ENCODE measurements at regions not wholly inside any gene's neighbourhood (a gene's known extent, or its start where the extent isn't known, plus 50 kb on each side); places are given as distances from the start of the nearest gene placed in this dataset.

GRCh38 chr9:118423721-118424120 lies 719.5 kb downstream of the TLR4 start:
- no peak for TF ChIP-seq CTCF (IDR thresholded peaks at IDR 0.05)
- no peak for TF ChIP-seq REST (IDR thresholded peaks at IDR 0.05; ENCODE audit: insufficient read depth in 1 of 2, low read depth in 2 of 2, low read length in 1 of 2)

Data from Panc1 (cell line).